Lower leg skin (tissue), 3 donors: ENCODE measurements at regions not wholly inside any gene's neighbourhood (a gene's known extent, or its start where the extent isn't known, plus 50 kb on each side); places are given as distances from the start of the nearest gene placed in this dataset.

Experiments used
- POLR2A ChIP-seq, 2 donors: fragments of 450-650 bp; IDR thresholded peaks; one replicate each; pipeline ENCODE4 v1.6.1; 2016 to 2017; ENCODE audit warnings: antibody characterized with exemption in 2 of 2, mild to moderate bottlenecking in 1 of 2, moderate library complexity in 1 of 2
- TF ChIP-seq, protein P1 (sequence below), 3 donors: fragments of 450-650 bp; IDR thresholded peaks; one replicate each; pipeline ENCODE4 v1.5.1; 2016; ENCODE audit warnings: antibody characterized with exemption in 3 of 3, mild to moderate bottlenecking in 3 of 3, moderate library complexity in 2 of 3

GRCh38 chr13:79829880-79830279 lies 348.9 kb downstream of the NDFIP2 start:
- no peak for TF ChIP-seq POLR2A (IDR thresholded peaks at IDR 0.05)
- TF ChIP-seq, protein P1, sequence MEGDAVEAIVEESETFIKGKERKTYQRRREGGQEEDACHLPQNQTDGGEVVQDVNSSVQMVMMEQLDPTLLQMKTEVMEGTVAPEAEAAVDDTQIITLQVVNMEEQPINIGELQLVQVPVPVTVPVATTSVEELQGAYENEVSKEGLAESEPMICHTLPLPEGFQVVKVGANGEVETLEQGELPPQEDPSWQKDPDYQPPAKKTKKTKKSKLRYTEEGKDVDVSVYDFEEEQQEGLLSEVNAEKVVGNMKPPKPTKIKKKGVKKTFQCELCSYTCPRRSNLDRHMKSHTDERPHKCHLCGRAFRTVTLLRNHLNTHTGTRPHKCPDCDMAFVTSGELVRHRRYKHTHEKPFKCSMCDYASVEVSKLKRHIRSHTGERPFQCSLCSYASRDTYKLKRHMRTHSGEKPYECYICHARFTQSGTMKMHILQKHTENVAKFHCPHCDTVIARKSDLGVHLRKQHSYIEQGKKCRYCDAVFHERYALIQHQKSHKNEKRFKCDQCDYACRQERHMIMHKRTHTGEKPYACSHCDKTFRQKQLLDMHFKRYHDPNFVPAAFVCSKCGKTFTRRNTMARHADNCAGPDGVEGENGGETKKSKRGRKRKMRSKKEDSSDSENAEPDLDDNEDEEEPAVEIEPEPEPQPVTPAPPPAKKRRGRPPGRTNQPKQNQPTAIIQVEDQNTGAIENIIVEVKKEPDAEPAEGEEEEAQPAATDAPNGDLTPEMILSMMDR (IDR thresholded peaks at IDR 0.05): no peak
